HepG2 (cell line): ENCODE measurements at regions not wholly inside any gene's neighbourhood (a gene's known extent, or its start where the extent isn't known, plus 50 kb on each side); places are given as distances from the start of the nearest gene placed in this dataset.
"Not testable (repeated sequence)": the region's sequence is repeated elsewhere in the genome, so short reads cannot be mapped to it uniquely, and the experiment has no call there.

Experiments
- ATAC-seq: fragments of 200-7000 bp; cut with Tn5 transposase; 3 replicates; pipeline ENCODE4 v1.9.1; 2020; ENCODE audit warnings: mild to moderate bottlenecking, moderate library complexity
- BruUV-seq: library from RNA; stranded (reverse); fragments of 400-500 nt; replicated peaks from 2 replicates; lab custom pipeline; 2021; lab: Mats Ljungman, UMichigan
- CTCF ChIA-PET: fragments of 300-600 bp; formaldehyde crosslinking; extraction: SDS; loops from one replicate; lab custom pipeline; 2021; ENCODE audit warnings: low total read pairs, inconsistent platforms, low intra/inter-chr PET ratio; lab: Yijun Ruan, JAX
- POLR2A ChIA-PET: fragments of 350-600 bp; sonication (Branson Sonifier 250); formaldehyde crosslinking; loops from one replicate; lab custom pipeline; 2020; ENCODE audit warnings: antibody characterized with exemption, inconsistent platforms; lab: Yijun Ruan, JAX
- DNase-seq: peaks from one replicate; pipeline ENCODE4 v3.0.0-alpha.2; 2015; ENCODE audit warnings: low spot score
- FAIRE-seq: peaks from 3 replicates; lab custom pipeline; 2011; peaks lifted over from hg19 to GRCh38; lab: Jason Lieb, UNC
- H2AFZ ChIP-seq: one replicate; pipeline ENCODE4 v1.6.1; 2011; ENCODE audit warnings: low read length, inconsistent platforms
- H3K27ac ChIP-seq: fragments of 300-600 bp; 3 replicates; pipeline ENCODE4 v1.8.0; 2011; ENCODE audit warnings: mixed run types, mild to moderate bottlenecking, mixed read lengths, low read length, inconsistent platforms; ENCODE audit not compliant: insufficient read depth; ENCODE audit errors: extremely low read length
- H3K27me3 ChIP-seq, 2 experiments: fragments of 200-600 bp in 1 of 2; 2 replicates in 1 of 2; 3 replicates in 1 of 2; pipeline versions ENCODE4 v1.6.0 to v1.8.0; 2011; ENCODE audit warnings: low read length in 2 of 2, mild to moderate bottlenecking in 2 of 2, moderate library complexity in 2 of 2, inconsistent platforms in 1 of 2; ENCODE audit not compliant: insufficient read depth in 2 of 2, control insufficient read depth in 1 of 2
- H3K36me3 ChIP-seq, 2 experiments: fragments of 200-600 bp in 1 of 2; replicated peaks in 1 of 2; 2 replicates in 1 of 2; 3 replicates in 1 of 2; pipeline versions ENCODE4 v1.5.1 to v1.8.0; 2011; ENCODE audit warnings: low read length in 2 of 2, inconsistent platforms in 1 of 2; ENCODE audit not compliant: insufficient read depth in 2 of 2, control insufficient read depth in 1 of 2
- H3K4me1 ChIP-seq: 2 replicates; pipeline ENCODE4 v1.5.1; 2012; ENCODE audit warnings: low read length, inconsistent platforms; ENCODE audit not compliant: insufficient read depth
- H3K4me2 ChIP-seq: 2 replicates; pipeline ENCODE4 v1.6.0; 2011; ENCODE audit warnings: low read depth, low read length, inconsistent platforms
- H3K4me3 ChIP-seq, 3 experiments: fragments of 200-600 bp in 1 of 3; sonication (generic), shearing (Covaris generic) in 1 of 3; replicated peaks in 1 of 3; 2 replicates each; pipeline ENCODE4 v1.5.1; 2011 to 2016; ENCODE audit warnings: low read length in 3 of 3, inconsistent platforms in 2 of 3, low read depth in 2 of 3, mild to moderate bottlenecking in 2 of 3, control low read depth in 1 of 3, mixed read lengths in 1 of 3; ENCODE audit not compliant: insufficient read depth in 1 of 3
- H3K79me2 ChIP-seq: one replicate; pipeline ENCODE4 v1.6.1; 2011; ENCODE audit warnings: low read length, inconsistent platforms; ENCODE audit not compliant: insufficient read depth
- H3K9ac ChIP-seq: 2 replicates; pipeline ENCODE4 v1.6.0; 2011; ENCODE audit warnings: mild to moderate bottlenecking, low read depth, low read length, inconsistent platforms; ENCODE audit not compliant: insufficient read depth
- H3K9me3 ChIP-seq: 2 replicates; pipeline ENCODE4 v1.5.1; 2012; ENCODE audit warnings: mild to moderate bottlenecking, low read length
- H4K20me1 ChIP-seq: 2 replicates; pipeline ENCODE4 v1.6.0; 2011; ENCODE audit warnings: inconsistent platforms, mild to moderate bottlenecking, low read length, moderate library complexity; ENCODE audit not compliant: insufficient read depth
- ATF1 ChIP-seq: IDR thresholded peaks from 2 replicates; pipeline ENCODE4 v1.6.1; 2016; ENCODE audit warnings: mild to moderate bottlenecking, control low read depth
- E2F5 ChIP-seq: sonication (generic); formaldehyde crosslinking; conservative IDR thresholded peaks from 2 replicates; pipeline ENCODE4 v1.4.0; 2020; ENCODE audit warnings: missing genetic modification reagents
- KMT2B ChIP-seq: IDR thresholded peaks from 2 replicates; pipeline ENCODE4 v1.6.1; 2016; ENCODE audit warnings: missing genetic modification reagents, missing compliant biosample characterization
- NFIC ChIP-seq: IDR thresholded peaks from 2 replicates; pipeline ENCODE4 v1.6.1; 2012; ENCODE audit warnings: mild to moderate bottlenecking, low read length, inconsistent platforms
- RFX3 ChIP-seq: IDR thresholded peaks from 2 replicates; pipeline ENCODE4 v1.6.1; 2016; ENCODE audit warnings: missing biosample characterization, missing genetic modification reagents
- RXRB ChIP-seq: IDR thresholded peaks from 2 replicates; pipeline ENCODE4 v1.6.1; 2016; ENCODE audit warnings: borderline replicate concordance, missing genetic modification reagents, missing compliant biosample characterization
- SRF ChIP-seq: IDR thresholded peaks from 2 replicates; pipeline ENCODE4 v1.6.1; 2011; ENCODE audit warnings: mild to moderate bottlenecking, low read depth, low read length, moderate library complexity
- ZNF12 ChIP-seq: sonication (generic); formaldehyde crosslinking; IDR thresholded peaks from 2 replicates; pipeline ENCODE4 v1.5.0; 2020; ENCODE audit warnings: missing genetic modification reagents
- ZNF331 ChIP-seq: sonication (generic); formaldehyde crosslinking; IDR thresholded peaks from 2 replicates; pipeline ENCODE4 v1.4.0; 2020; ENCODE audit warnings: missing genetic modification reagents
- ZNF383 ChIP-seq: sonication (generic); formaldehyde crosslinking; IDR thresholded peaks from 2 replicates; pipeline ENCODE4 v1.4.0; 2020; ENCODE audit warnings: missing genetic modification reagents, mild to moderate bottlenecking, borderline replicate concordance
- ZNF672 ChIP-seq: sonication (generic); formaldehyde crosslinking; IDR thresholded peaks from 2 replicates; pipeline ENCODE4 v1.8.1; 2022; ENCODE audit warnings: missing genetic modification reagents
- ZNF768 ChIP-seq: sonication (generic); formaldehyde crosslinking; IDR thresholded peaks from 2 replicates; pipeline ENCODE4 v1.4.0; 2020; ENCODE audit warnings: missing genetic modification reagents
- ZNF839 ChIP-seq: sonication (generic); formaldehyde crosslinking; IDR thresholded peaks from 2 replicates; pipeline ENCODE4 v1.4.0; 2020; ENCODE audit warnings: missing genetic modification reagents, mild to moderate bottlenecking, borderline replicate concordance
- WGBS: methylation state at CpG from one replicate; pipeline ENCODE4 v1.1.6; 2017; ENCODE audit warnings: low lambda C conversion rate; 5-methylcytosine and 5-hydroxymethylcytosine counted together
- in situ Hi-C: cut with HindIII; loops from 2 replicates; pipeline ENCODE4 v1.10.0; 2017; ENCODE audit warnings: low pct_unique_long_range_greater_than_20kb; ENCODE audit not compliant: extremely low pct_ligation_motif_present
- intact Hi-C: fragments of 100-400 bp; cut with micrococcal nuclease; formaldehyde crosslinking; loops from one replicate; pipeline ENCODE4 v1.10.0; 2022; ENCODE audit not compliant: unreplicated experiment
- TF ChIP-seq, protein P1 (sequence below): sonication (generic); formaldehyde crosslinking; IDR thresholded peaks from 2 replicates; pipeline ENCODE4 v1.5.0; 2020; ENCODE audit warnings: missing genetic modification reagents

DNA sequence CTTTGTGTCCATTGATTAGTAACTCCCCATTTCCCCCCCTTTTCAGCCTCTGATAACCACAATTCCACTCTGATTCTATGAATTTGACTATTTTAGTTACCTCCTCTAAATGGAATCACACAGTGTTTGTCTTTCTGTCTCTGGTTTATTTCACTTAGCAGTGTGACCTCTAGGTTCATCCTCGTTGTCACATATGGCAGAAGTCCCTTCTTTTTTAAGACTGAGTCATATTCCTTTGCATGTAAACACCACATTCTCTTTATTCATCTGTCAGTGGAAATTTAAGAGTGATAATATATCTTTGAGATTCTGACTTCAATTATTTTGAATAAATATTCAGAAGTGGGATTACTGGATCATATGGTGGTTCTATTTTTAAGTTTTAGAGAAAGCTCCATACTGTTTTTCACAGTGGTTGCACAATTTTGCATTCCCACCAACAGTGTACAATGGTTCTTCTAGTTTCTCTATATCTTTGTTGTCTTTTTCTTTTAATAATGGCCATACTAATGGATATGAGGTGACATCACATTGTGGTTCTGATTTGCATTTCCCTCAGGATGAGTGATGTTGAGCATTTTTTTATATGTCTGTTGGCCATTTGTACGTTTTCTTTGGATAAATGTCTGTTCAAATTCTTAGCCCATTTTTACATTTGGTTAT lies 126.1 kb upstream of the GRB10 start:
- no peak overlapping the region for H3K4me3 ChIP-seq
- H3K4me1 ChIP-seq: no peaks in the 10 kb centered on the region
- CTCF ChIA-PET: no interaction called here
- BruUV-seq: no TSS peak
- no peak overlapping the region for H2AFZ ChIP-seq
- H4K20me1 ChIP-seq: no peaks in the 10 kb centered on the region
- no peak for ATAC-seq
- no peak for FAIRE-seq
- in situ Hi-C loops: no loop called here
- no peak overlapping the region for H3K9ac ChIP-seq
- H3K9me3 ChIP-seq: no peaks in the 10 kb centered on the region
- 2% methylated on average over 2 of the region's 2 CpGs for WGBS
- no peaks in the 10 kb centered on the region for H3K27me3 ChIP-seq
- H3K27ac ChIP-seq: no peak overlapping the region
- TF ChIP-seq RFX3 (CRISPR knock-in tag): no peak
- no peak for TF ChIP-seq ZNF331 (CRISPR knock-in tag)
- TF ChIP-seq, protein P1, sequence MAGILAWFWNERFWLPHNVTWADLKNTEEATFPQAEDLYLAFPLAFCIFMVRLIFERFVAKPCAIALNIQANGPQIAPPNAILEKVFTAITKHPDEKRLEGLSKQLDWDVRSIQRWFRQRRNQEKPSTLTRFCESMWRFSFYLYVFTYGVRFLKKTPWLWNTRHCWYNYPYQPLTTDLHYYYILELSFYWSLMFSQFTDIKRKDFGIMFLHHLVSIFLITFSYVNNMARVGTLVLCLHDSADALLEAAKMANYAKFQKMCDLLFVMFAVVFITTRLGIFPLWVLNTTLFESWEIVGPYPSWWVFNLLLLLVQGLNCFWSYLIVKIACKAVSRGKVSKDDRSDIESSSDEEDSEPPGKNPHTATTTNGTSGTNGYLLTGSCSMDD (CRISPR knock-in tag): no peak
- no peak for TF ChIP-seq ZNF839 (CRISPR knock-in tag)
- no peak for TF ChIP-seq E2F5 (CRISPR knock-in tag)
- no peak for TF ChIP-seq KMT2B
- TF ChIP-seq ZNF12 (CRISPR knock-in tag): no peak
- no peak for TF ChIP-seq SRF
- no peak for TF ChIP-seq ZNF672 (CRISPR knock-in tag)
- no peak for TF ChIP-seq ATF1 (CRISPR knock-in tag)
- no peak for TF ChIP-seq RXRB (CRISPR knock-in tag)
- TF ChIP-seq ZNF768 (CRISPR knock-in tag): no peak
- no peak for TF ChIP-seq ZNF383 (CRISPR knock-in tag)
- TF ChIP-seq NFIC: no peak
- H3K36me3 ChIP-seq: no peaks in the 10 kb centered on the region
- H3K79me2 ChIP-seq: no peaks in the 10 kb centered on the region
- DNase-seq: no peak
- no peak overlapping the region for H3K4me2 ChIP-seq
- POLR2A ChIA-PET: no interaction called here
- intact Hi-C loops: no loop called here

DNA sequence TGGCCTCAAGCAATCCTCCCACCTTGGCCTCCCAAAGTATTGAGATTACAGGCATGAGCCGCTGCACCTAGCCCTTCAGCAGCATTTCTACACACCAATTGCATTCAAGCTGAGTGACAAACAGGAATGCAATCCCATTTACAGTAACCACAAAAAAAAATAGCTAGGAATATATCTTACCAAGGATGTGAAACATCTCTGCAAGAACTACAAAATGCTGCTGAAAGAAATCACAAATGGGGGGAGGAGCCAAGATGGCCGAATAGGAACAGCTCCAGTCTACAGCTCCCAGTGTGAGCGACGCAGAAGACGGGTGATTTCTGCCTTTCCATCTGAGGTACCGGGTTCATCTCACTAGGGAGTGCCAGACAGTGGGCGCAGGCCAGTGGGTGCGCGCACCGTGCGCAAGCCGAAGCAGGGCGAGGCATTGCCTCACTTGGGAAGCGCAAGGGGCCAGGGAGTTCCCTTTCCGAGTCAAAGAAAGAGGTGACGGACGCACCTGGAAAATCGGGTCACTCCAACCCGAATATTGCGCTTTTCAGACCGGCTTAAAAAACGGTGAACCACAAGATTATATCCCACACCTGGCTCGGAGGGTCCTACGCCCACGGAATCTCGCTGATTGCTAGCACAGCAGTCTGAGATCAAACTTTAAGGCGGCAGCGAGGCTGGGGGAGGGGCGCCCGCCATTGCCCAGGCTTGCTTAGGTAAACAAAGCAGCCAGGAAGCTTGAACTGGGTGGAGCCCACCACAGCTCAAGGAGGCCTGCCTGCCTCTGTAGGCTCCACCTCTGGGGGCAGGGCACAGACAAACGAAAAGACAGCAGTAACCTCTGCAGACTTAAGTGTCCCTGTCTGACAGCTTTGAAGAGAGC lies 116.1 kb upstream of the GRB10 start:
- H2AFZ ChIP-seq, H3K9ac ChIP-seq, FAIRE-seq, H3K36me3 ChIP-seq, H3K79me2 ChIP-seq, ATAC-seq, H4K20me1 ChIP-seq, DNase-seq, H3K4me2 ChIP-seq, H3K27me3 ChIP-seq, CTCF ChIA-PET, POLR2A ChIA-PET, intact Hi-C loops, H3K9me3 ChIP-seq, H3K27ac ChIP-seq, H3K4me3 ChIP-seq, in situ Hi-C loops, H3K4me1 ChIP-seq, BruUV-seq: not testable (repeated sequence)
- 90% methylated on average over 18 of the region's 31 CpGs for WGBS
